GM13977 (cell line): ENCODE measurements at regions not wholly inside any gene's neighbourhood (a gene's known extent, or its start where the extent isn't known, plus 50 kb on each side); places are given as distances from the start of the nearest gene placed in this dataset.

Experiments
- DNase-seq: peaks from one replicate; pipeline ENCODE4 v3.0.0; 2012; ENCODE audit warnings: low spot score
- CTCF ChIP-seq: IDR thresholded peaks from 2 replicates; pipeline ENCODE4 v1.5.1; 2012; ENCODE audit warnings: mild to moderate bottlenecking, control low read depth; ENCODE audit not compliant: insufficient read depth; ENCODE audit errors: extremely low read depth, missing control alignments
- in situ Hi-C: fragments of 300-500 bp; cut with MboI; formaldehyde crosslinking; loops from one replicate; pipeline ENCODE4 v1.12.0; 2022; ENCODE audit warnings: low sequenced_read_pairs, low pct_unique_long_range_greater_than_20kb, mixed read lengths, inconsistent platforms; ENCODE audit not compliant: unreplicated experiment

- TF ChIP-seq CTCF, result no peak
- DNase-seq, result no peak
- in situ Hi-C loops, result no loop called here
Observed at GRCh38 chr12:19880721-19881120, 441.4 kb downstream of the AEBP2 start.

DNA sequence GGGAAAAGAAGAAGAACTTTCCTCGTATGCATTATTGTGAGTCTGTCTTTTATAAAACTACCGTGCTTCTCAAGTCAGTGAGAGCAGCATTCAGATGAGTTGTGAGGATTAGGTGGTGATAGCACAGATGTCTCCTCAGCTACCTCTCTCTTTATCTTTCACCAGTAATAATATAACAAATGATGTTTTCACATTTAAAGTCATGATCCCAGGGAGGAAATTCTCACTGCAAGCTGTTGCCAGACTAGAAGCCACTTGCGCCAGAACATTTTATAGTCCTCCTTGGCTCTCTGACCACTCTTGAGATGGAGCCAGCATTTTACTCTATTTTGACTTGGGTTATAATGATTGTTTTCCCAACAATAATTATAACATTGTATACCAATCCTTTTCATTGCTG lies 443.1 kb downstream of the AEBP2 start:
- DNase-seq, result no peak
- in situ Hi-C loops, result no loop called here
- TF ChIP-seq CTCF, result no peak

DNA sequence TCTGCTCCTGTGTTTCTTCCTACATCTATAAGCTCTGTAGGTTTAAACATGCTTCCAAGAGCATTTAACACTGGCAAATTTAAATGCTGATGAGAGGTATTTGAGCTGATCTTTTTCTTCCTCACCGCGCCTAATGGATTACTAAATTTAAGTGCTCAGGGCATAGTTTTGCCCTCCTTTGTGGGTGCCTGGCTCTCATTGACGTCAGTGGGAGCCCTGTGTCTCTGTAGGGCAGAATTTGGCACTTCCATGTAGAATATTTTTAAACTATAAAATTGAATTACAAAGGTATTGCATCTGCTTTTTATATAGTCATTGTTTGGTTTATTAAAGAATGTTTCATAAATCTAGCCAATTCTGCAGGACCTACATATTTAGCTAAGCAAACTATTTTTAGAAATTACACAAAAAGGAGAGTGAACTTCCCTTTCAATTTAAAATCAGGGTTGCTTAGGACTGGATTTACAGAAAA lies 444.8 kb downstream of the AEBP2 start:
- DNase-seq, result no peak
- in situ Hi-C loops, result no loop called here
- TF ChIP-seq CTCF, result no peak

DNA sequence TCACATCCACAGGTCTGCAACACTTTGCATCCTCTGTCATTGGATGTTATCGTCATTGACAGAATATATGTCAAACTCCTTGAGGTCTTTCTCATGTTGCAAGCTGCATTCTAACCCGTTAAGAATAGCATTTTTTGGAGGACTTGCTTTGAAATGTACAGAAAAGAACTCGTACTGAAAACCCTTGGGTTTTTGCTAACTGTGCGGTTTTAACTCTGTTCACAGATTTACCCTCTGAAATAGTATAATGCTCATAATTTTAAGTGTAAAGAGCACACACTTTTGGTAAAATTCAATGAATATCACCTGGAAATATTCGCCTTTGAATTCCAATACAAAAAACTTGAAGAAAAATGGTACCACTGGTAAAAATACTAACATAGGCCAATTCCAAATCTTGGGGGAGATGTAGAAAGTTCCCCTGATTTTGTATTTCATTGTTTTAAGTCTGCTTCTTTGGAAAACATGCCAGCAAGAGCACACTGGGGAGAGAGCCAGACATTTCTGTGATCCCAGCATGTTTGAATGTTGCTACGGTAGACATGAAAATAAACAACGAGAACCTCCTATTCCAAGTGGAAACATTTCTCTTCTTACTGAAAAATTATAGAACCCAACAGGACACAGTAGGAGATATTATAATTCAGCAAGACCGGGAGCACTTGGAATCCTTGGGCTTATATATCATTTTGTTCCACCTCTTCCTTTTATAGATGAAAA lies 446.0 kb downstream of the AEBP2 start:
- no peak for TF ChIP-seq CTCF
- DNase-seq, result no peak
- in situ Hi-C loops, result no loop called here

- no peak for DNase-seq
- in situ Hi-C loops, result no loop called here
- TF ChIP-seq CTCF, result no peak
Observed at GRCh38 chr12:19886065-19886464, 446.8 kb downstream of the AEBP2 start.

GRCh38 chr12:19886639-19887064 lies 447.4 kb downstream of the AEBP2 start:
- in situ Hi-C loops, result no loop called here
- TF ChIP-seq CTCF, result no peak
- no peak for DNase-seq
